H1 (cell line): ENCODE measurements at regions not wholly inside any gene's neighbourhood (a gene's known extent, or its start where the extent isn't known, plus 50 kb on each side); places are given as distances from the start of the nearest gene placed in this dataset.

ENCODE experiments used
- CTCF ChIA-PET: fragments of 300-600 bp; sonication (Branson Sonifier 250); formaldehyde crosslinking; loops from one replicate; lab custom pipeline; 2021; ENCODE audit not compliant: partially characterized antibody; lab: Charles Lee
- POLR2A ChIA-PET: fragments of 300-600 bp; sonication (Branson Sonifier 250); formaldehyde crosslinking; loops from one replicate; lab custom pipeline; 2021; ENCODE audit warnings: inconsistent platforms; ENCODE audit not compliant: partially characterized antibody; lab: Charles Lee
- DNase-seq, 2 experiments: peaks; one replicate each; pipeline versions ENCODE4 v3.0.0 to v3.0.0-alpha.2; 2010 to 2022; ENCODE audit warnings: low spot score in 2 of 2, low read depth in 1 of 2, mixed read lengths in 1 of 2
- FAIRE-seq: peaks from 2 replicates; lab custom pipeline; 2011; peaks lifted over from hg19 to GRCh38; lab: Jason Lieb, UNC
- H2AFZ ChIP-seq: 2 replicates; pipeline ENCODE4 v1.8.1; 2012; ENCODE audit warnings: low read length, inconsistent platforms
- H2AK5ac ChIP-seq: 2 replicates; pipeline ENCODE4 v1.6.1; 2013; ENCODE audit warnings: low read depth, low read length
- H2BK120ac ChIP-seq: replicated peaks from 2 replicates; pipeline ENCODE3; 2013; ENCODE audit warnings: low read depth, low read length, inconsistent platforms
- H2BK12ac ChIP-seq: 2 replicates; pipeline ENCODE4 v1.6.1; 2013; ENCODE audit warnings: low read depth, low read length
- H2BK15ac ChIP-seq: 2 replicates; pipeline ENCODE4 v1.6.1; 2013; ENCODE audit warnings: low read length
- H2BK20ac ChIP-seq: 2 replicates; pipeline ENCODE4 v1.6.1; 2013; ENCODE audit warnings: low read length
- H2BK5ac ChIP-seq: 2 replicates; pipeline ENCODE4 v1.6.1; 2013; ENCODE audit warnings: low read depth, low read length
- H3K14ac ChIP-seq: 2 replicates; pipeline ENCODE4 v1.6.1; 2013; ENCODE audit warnings: inconsistent platforms; ENCODE audit not compliant: insufficient read length
- H3K18ac ChIP-seq: 2 replicates; pipeline ENCODE4 v1.6.1; 2013; ENCODE audit warnings: low read length; ENCODE audit errors: extremely low read depth
- H3K23ac ChIP-seq: 2 replicates; pipeline ENCODE4 v1.6.1; 2013; ENCODE audit warnings: inconsistent platforms; ENCODE audit not compliant: insufficient read length
- H3K23me2 ChIP-seq: 2 replicates; pipeline ENCODE4 v1.6.1; 2013; ENCODE audit warnings: low read depth, low read length
- H3K27ac ChIP-seq: 2 replicates; pipeline ENCODE4 v1.6.1; 2011; ENCODE audit warnings: low read depth, low read length, inconsistent platforms
- H3K27me3 ChIP-seq, 4 experiments: replicated peaks in 1 of 4; 1 replicate in 1 of 4; 2 replicates in 3 of 4; pipeline versions ENCODE4 v1.6.1 to v1.8.1; 2011 to 2013; ENCODE audit warnings: low read length in 3 of 4, mild to moderate bottlenecking in 3 of 4, inconsistent platforms in 2 of 4, mixed read lengths in 2 of 4, moderate library complexity in 1 of 4; ENCODE audit not compliant: control insufficient read depth in 3 of 4, insufficient read depth in 3 of 4; ENCODE audit errors: extremely low read depth in 1 of 4
- H3K36me3 ChIP-seq, 4 experiments: 2 replicates each; pipeline versions ENCODE4 v1.6.1 to v1.8.1; 2011 to 2013; ENCODE audit warnings: mild to moderate bottlenecking in 4 of 4, low read length in 3 of 4, moderate library complexity in 2 of 4, control low read depth in 1 of 4, inconsistent platforms in 1 of 4; ENCODE audit not compliant: insufficient read depth in 4 of 4, control insufficient read depth in 2 of 4
- H3K4ac ChIP-seq: replicated peaks from 2 replicates; pipeline ENCODE3; 2013; ENCODE audit warnings: low read length, low read depth, mixed read lengths, inconsistent platforms; ENCODE audit not compliant: insufficient read length
- H3K4me1 ChIP-seq, 4 experiments: replicated peaks in 1 of 4; 1 replicate in 1 of 4; 2 replicates in 3 of 4; pipeline versions ENCODE4 v1.6.1 to v1.8.1; 2011 to 2013; ENCODE audit warnings: low read length in 3 of 4, inconsistent platforms in 2 of 4, mixed read lengths in 1 of 4; ENCODE audit not compliant: insufficient read depth in 4 of 4, control insufficient read depth in 3 of 4
- H3K4me2 ChIP-seq, 2 experiments: 2 replicates each; pipeline versions ENCODE4 v1.6.1 to v1.8.1; 2011 to 2013; ENCODE audit warnings: low read depth in 2 of 2, low read length in 2 of 2, control low read depth in 1 of 2, inconsistent platforms in 1 of 2, mild to moderate bottlenecking in 1 of 2; ENCODE audit not compliant: insufficient read depth in 1 of 2
- H3K4me3 ChIP-seq, 4 experiments: fragments of 200-600, 300-600 bp in 1 of 4; sonication (generic), shearing (Covaris generic), sonication (Bioruptor Twin) in 1 of 4; 2 replicates each; pipeline versions ENCODE4 v1.5.1 to v1.8.1; 2011 to 2016; ENCODE audit warnings: low read length in 4 of 4, low read depth in 3 of 4, control low read depth in 2 of 4, inconsistent platforms in 2 of 4, mild to moderate bottlenecking in 2 of 4, mixed read lengths in 1 of 4, moderate library complexity in 1 of 4; ENCODE audit not compliant: insufficient read depth in 2 of 4; ENCODE audit errors: extremely low read depth in 1 of 4
- H3K56ac ChIP-seq: replicated peaks from 2 replicates; pipeline ENCODE3; 2013; ENCODE audit warnings: low read depth, mild to moderate bottlenecking, mixed read lengths, low read length, inconsistent platforms; ENCODE audit not compliant: insufficient read length
- H3K79me1 ChIP-seq: 2 replicates; pipeline ENCODE4 v1.6.1; 2013; ENCODE audit warnings: low read depth, low read length, control low read depth
- H3K79me2 ChIP-seq, 2 experiments: 2 replicates each; pipeline versions ENCODE4 v1.6.1 to v1.8.1; 2012 to 2013; ENCODE audit warnings: low read length in 2 of 2, mild to moderate bottlenecking in 2 of 2, inconsistent platforms in 1 of 2; ENCODE audit not compliant: insufficient read depth in 2 of 2, control insufficient read depth in 1 of 2
- H3K9ac ChIP-seq, 4 experiments: replicated peaks in 1 of 4; 1 replicate in 1 of 4; 2 replicates in 3 of 4; pipeline versions ENCODE4 v1.6.1 to v1.8.1; 2011 to 2013; ENCODE audit warnings: low read depth in 3 of 4, low read length in 3 of 4, control low read depth in 2 of 4, mild to moderate bottlenecking in 2 of 4, moderate library complexity in 2 of 4, inconsistent platforms in 1 of 4; ENCODE audit errors: extremely low read depth in 1 of 4
- H3K9me3 ChIP-seq, 2 experiments: 2 replicates each; pipeline versions ENCODE4 v1.6.1 to v1.8.1; 2012 to 2013; ENCODE audit warnings: mild to moderate bottlenecking in 2 of 2, moderate library complexity in 2 of 2, control low read depth in 1 of 2, inconsistent platforms in 1 of 2, low read depth in 1 of 2, low read length in 1 of 2, mixed read lengths in 1 of 2; ENCODE audit not compliant: insufficient read depth in 2 of 2
- H4K20me1 ChIP-seq, 2 experiments: replicated peaks in 1 of 2; 2 replicates each; pipeline versions ENCODE3 to v1.8.1; 2011 to 2013; ENCODE audit warnings: inconsistent platforms in 2 of 2, low read length in 2 of 2, mild to moderate bottlenecking in 1 of 2; ENCODE audit not compliant: insufficient read depth in 2 of 2, control insufficient read depth in 1 of 2
- H4K5ac ChIP-seq: 2 replicates; pipeline ENCODE4 v1.6.1; 2013; ENCODE audit warnings: low read length, low read depth, mixed read lengths, inconsistent platforms; ENCODE audit not compliant: insufficient read length
- H4K8ac ChIP-seq: 2 replicates; pipeline ENCODE4 v1.8.0; 2013; ENCODE audit warnings: mild to moderate bottlenecking, moderate library complexity, low read length, inconsistent platforms; ENCODE audit not compliant: insufficient read depth; ENCODE audit errors: extremely low read depth
- H4K91ac ChIP-seq: replicated peaks from 2 replicates; pipeline ENCODE3; 2013; ENCODE audit warnings: low read length, mixed read lengths, inconsistent platforms; ENCODE audit not compliant: insufficient read length
- ATF3 ChIP-seq: IDR thresholded peaks from 2 replicates; pipeline ENCODE4 v1.6.1; 2011; ENCODE audit warnings: low read depth, mild to moderate bottlenecking, low read length; ENCODE audit not compliant: insufficient read depth
- BCL11A ChIP-seq, 2 experiments: IDR thresholded peaks; one replicate each; pipeline ENCODE4 v1.6.1; 2011; ENCODE audit warnings: low read depth in 2 of 2, low read length in 2 of 2, mild to moderate bottlenecking in 2 of 2
- CBX5 ChIP-seq: fragments of 300-800, 300-1000 bp; sonication (generic); IDR thresholded peaks from 2 replicates; pipeline ENCODE4 v1.7.1; 2016; ENCODE audit warnings: antibody characterized with exemption, low read length, low read depth
- E2F6 ChIP-seq: IDR thresholded peaks from 2 replicates; pipeline ENCODE4 v1.6.1; 2012; ENCODE audit warnings: inconsistent platforms
- EP300 ChIP-seq, 2 experiments: IDR thresholded peaks; 1 replicate in 1 of 2; 2 replicates in 1 of 2; pipeline ENCODE4 v1.6.1; 2011 to 2012; ENCODE audit warnings: low read depth in 2 of 2, low read length in 2 of 2, mild to moderate bottlenecking in 2 of 2, borderline replicate concordance in 1 of 2, inconsistent platforms in 1 of 2, moderate library complexity in 1 of 2
- RFX5 ChIP-seq: IDR thresholded peaks from 2 replicates; pipeline ENCODE4 v1.6.1; 2011; ENCODE audit warnings: low read depth, low read length, improper control_type of control experiment, borderline replicate concordance
- RNF2 ChIP-seq: fragments of 200-900, 300-1000 bp; sonication (generic); IDR thresholded peaks from 2 replicates; pipeline ENCODE4 v1.7.1; 2016; ENCODE audit warnings: borderline replicate concordance, low read depth, mild to moderate bottlenecking, antibody characterized with exemption, low read length; ENCODE audit not compliant: poor library complexity, severe bottlenecking; ENCODE audit errors: missing control alignments
- SIN3A ChIP-seq, 2 experiments: IDR thresholded peaks in 1 of 2; conservative IDR thresholded peaks in 1 of 2; 2 replicates each; pipeline ENCODE4 v1.6.1; 2011 to 2012; ENCODE audit warnings: low read length in 2 of 2, improper control_type of control experiment in 1 of 2, low read depth in 1 of 2, mild to moderate bottlenecking in 1 of 2
- SIRT6 ChIP-seq: IDR thresholded peaks from one replicate; pipeline ENCODE4 v1.7.1; 2012; ENCODE audit warnings: low read length, inconsistent platforms
- SP2 ChIP-seq: IDR thresholded peaks from 2 replicates; pipeline ENCODE4 v1.6.1; 2012; ENCODE audit warnings: mild to moderate bottlenecking, low read length, inconsistent platforms
- SUZ12 ChIP-seq: fragments of 200-600 bp; sonication (generic); IDR thresholded peaks from 2 replicates; pipeline ENCODE4 v1.6.1; 2012; ENCODE audit warnings: mild to moderate bottlenecking, inconsistent platforms, low read length, moderate library complexity, mixed read lengths
- TCF12 ChIP-seq: IDR thresholded peaks from 2 replicates; pipeline ENCODE4 v1.6.1; 2011; ENCODE audit warnings: low read depth, mild to moderate bottlenecking, low read length
- ZNF274 ChIP-seq: IDR thresholded peaks from 2 replicates; pipeline ENCODE4 v1.7.0; 2012; ENCODE audit warnings: low read length, borderline replicate concordance; ENCODE audit errors: extremely low read depth
- whole genome bisulfite sequencing, 2 experiments: shearing (Covaris generic) in 1 of 2; methylation state at CpG; one replicate each; pipeline versions ENCODE4 v1.1.6 to v1.1.7; 2013 to 2015; ENCODE audit warnings: low lambda C conversion rate in 2 of 2, mixed read lengths in 2 of 2, inconsistent platforms in 1 of 2, low coverage in 1 of 2, missing lambda C conversion rate in 1 of 2; ENCODE audit not compliant: insufficient replicate concordance in 2 of 2, insufficient coverage in 1 of 2, insufficient read length in 1 of 2; ENCODE audit errors: extremely low coverage in 1 of 2, missing lambda C conversion rate in 1 of 2; 5-methylcytosine and 5-hydroxymethylcytosine counted together

- H4K5ac ChIP-seq: no peak overlapping the region
- no peak overlapping the region for H3K27ac ChIP-seq
- no peak overlapping the region for H2AK5ac ChIP-seq
- no peak overlapping the region for H4K8ac ChIP-seq
- no peak overlapping the region for H2BK15ac ChIP-seq
- H3K27me3 ChIP-seq: no peaks in the 10 kb centered on the region
- H3K4me1 ChIP-seq: no peaks in the 10 kb centered on the region; a peak in 1 of 7 replicates
- H3K79me2 ChIP-seq: no peaks in the 10 kb centered on the region
- no peak overlapping the region for H3K14ac ChIP-seq
- H3K23me2 ChIP-seq: no peaks in the 10 kb centered on the region; the same call in 1 of the 2 replicates
- TF ChIP-seq TCF12: no peak
- no peak for TF ChIP-seq RNF2
- no peak for TF ChIP-seq CBX5
- no peak for TF ChIP-seq SIN3A (conservative IDR thresholded peaks at IDR 0.05 in 1 of 2, IDR thresholded peaks at IDR 0.05 in 1 of 2; ENCODE audit: low read depth in 1 of 2, low read length in 2 of 2)
- no peak for TF ChIP-seq E2F6
- TF ChIP-seq SIRT6: no peak
- no peak for TF ChIP-seq SUZ12
- TF ChIP-seq RFX5: no peak
- TF ChIP-seq EP300 (IDR thresholded peaks at IDR 0.05; ENCODE audit: borderline replicate concordance in 1 of 2, low read depth in 2 of 2, low read length in 2 of 2): no peak
- TF ChIP-seq SP2: no peak
- TF ChIP-seq ZNF274: no peak
- TF ChIP-seq BCL11A (IDR thresholded peaks at IDR 0.05; ENCODE audit: low read depth in 2 of 2, low read length in 2 of 2): no peak
- TF ChIP-seq ATF3: no peak
- TF ChIP-seq, all 59 proteins: peak for 0
- Histone ChIP-seq H3K9ac (no peak overlapping the region), H3K4me3 (no peak overlapping the region), H3K36me3 (no peaks in the 10 kb centered on the region), H2BK120ac (no peak overlapping the region), H3K4ac (no peak overlapping the region), H3K23ac (no peak overlapping the region), H4K91ac (no peak overlapping the region), H3K18ac (no peak overlapping the region), H3K9me3 (no peaks in the 10 kb centered on the region), H3K56ac (no peak overlapping the region), H2BK12ac (no peak overlapping the region), H2BK5ac (no peak overlapping the region), H2AFZ (no peak overlapping the region), H4K20me1 (no peaks in the 10 kb centered on the region), H3K4me2 (no peak overlapping the region), H2BK20ac (no peak overlapping the region), H3K79me1 (no peaks in the 10 kb centered on the region)
- ChIA-PET POLR2A (no interaction called here), CTCF (interaction anchor here (2.5 kb wide), 1 partner anchor 21 kb away, joined by 7 read pairs; no protein-coding TSS in a partner anchor)
- DNase-seq (no peak), FAIRE-seq (no peak)
- 92% methylated on average over 3 of the region's 3 CpGs; no CpG with 5 or more reads in 1 of the 2 experiments for WGBS, 2 experiments
Observed at GRCh38 chr10:3533296-3533695, 251.7 kb downstream of the KLF6 start.
